IMR-90 (cell line): ENCODE measurements at regions not wholly inside any gene's neighbourhood (a gene's known extent, or its start where the extent isn't known, plus 50 kb on each side); places are given as distances from the start of the nearest gene placed in this dataset.
"Not testable (repeated sequence)": the region's sequence is repeated elsewhere in the genome, so short reads cannot be mapped to it uniquely, and the experiment has no call there.

Experiments used
- ATAC-seq: fragments of 200-7000 bp; cut with Tn5 transposase; 2 replicates; pipeline ENCODE4 v1.9.1; 2020; ENCODE audit warnings: low read depth, mild to moderate bottlenecking, moderate library complexity
- BruUV-seq: library from RNA; stranded (reverse); fragments of 400-500 nt; replicated peaks from 2 replicates; lab custom pipeline; 2021; lab: Mats Ljungman, UMichigan
- CTCF ChIA-PET: fragments of 300-600 bp; formaldehyde crosslinking; extraction: SDS; loops from one replicate; lab custom pipeline; 2021; ENCODE audit warnings: antibody characterized with exemption; lab: Yijun Ruan, JAX
- POLR2A ChIA-PET: fragments of 300-600 bp; sonication (Branson Sonifier 250); formaldehyde crosslinking; loops from one replicate; lab custom pipeline; 2022; ENCODE audit warnings: antibody characterized with exemption; ENCODE audit not compliant: unreplicated experiment; lab: Charles Lee
- DNase-seq: peaks from one replicate; pipeline ENCODE4 v3.0.0; 2013
- H2AFZ ChIP-seq: replicated peaks from 2 replicates; pipeline ENCODE3; 2013; ENCODE audit warnings: low read length, mild to moderate bottlenecking; ENCODE audit not compliant: poor library complexity
- H2AK5ac ChIP-seq: 2 replicates; pipeline ENCODE4 v1.6.1; 2013; ENCODE audit warnings: low read depth, low read length, inconsistent platforms
- H2AK9ac ChIP-seq: replicated peaks from 2 replicates; pipeline ENCODE3; 2013; ENCODE audit warnings: mild to moderate bottlenecking, low read depth, low read length, moderate library complexity; ENCODE audit not compliant: poor library complexity
- H2BK120ac ChIP-seq: 2 replicates; pipeline ENCODE4 v1.6.1; 2013; ENCODE audit warnings: low read depth, low read length, inconsistent platforms
- H2BK15ac ChIP-seq: 3 replicates; pipeline ENCODE4 v1.6.1; 2013; ENCODE audit warnings: low read depth, low read length, inconsistent platforms
- H2BK20ac ChIP-seq: 2 replicates; pipeline ENCODE4 v1.6.1; 2013; ENCODE audit warnings: low read depth, mild to moderate bottlenecking, inconsistent platforms, low read length, moderate library complexity
- H2BK5ac ChIP-seq: 2 replicates; pipeline ENCODE4 v1.6.1; 2013; ENCODE audit warnings: mild to moderate bottlenecking, low read depth, low read length, inconsistent platforms; ENCODE audit not compliant: poor library complexity, severe bottlenecking
- H3K14ac ChIP-seq: replicated peaks from 2 replicates; pipeline ENCODE4 v1.6.1; 2013; ENCODE audit warnings: low read depth, low read length, inconsistent platforms
- H3K18ac ChIP-seq: 2 replicates; pipeline ENCODE4 v1.6.1; 2013; ENCODE audit warnings: low read depth, low read length, control low read depth
- H3K23ac ChIP-seq: 2 replicates; pipeline ENCODE4 v1.6.1; 2013; ENCODE audit warnings: low read depth, low read length, inconsistent platforms
- H3K27ac ChIP-seq: 2 replicates; pipeline ENCODE4 v1.5.1; 2013; ENCODE audit warnings: mild to moderate bottlenecking, control low read depth, low read length; ENCODE audit not compliant: insufficient read depth
- H3K27me3 ChIP-seq: 2 replicates; pipeline ENCODE4 v1.6.1; 2013; ENCODE audit warnings: low read length; ENCODE audit not compliant: control insufficient read depth, insufficient read depth
- H3K36me3 ChIP-seq: 2 replicates; pipeline ENCODE4 v1.6.1; 2013; ENCODE audit warnings: low read length, mixed read lengths; ENCODE audit not compliant: control insufficient read depth, insufficient read depth
- H3K4ac ChIP-seq: 2 replicates; pipeline ENCODE4 v1.6.1; 2013; ENCODE audit warnings: low read depth, low read length, inconsistent platforms
- H3K4me1 ChIP-seq: 2 replicates; pipeline ENCODE4 v1.6.1; 2013; ENCODE audit warnings: low read length, mixed read lengths; ENCODE audit not compliant: control insufficient read depth, insufficient read depth
- H3K4me2 ChIP-seq: 2 replicates; pipeline ENCODE4 v1.6.1; 2013; ENCODE audit warnings: low read depth, mild to moderate bottlenecking, control low read depth, low read length, moderate library complexity
- H3K4me3 ChIP-seq: 2 replicates; pipeline ENCODE4 v1.5.1; 2013; ENCODE audit warnings: low read depth, mild to moderate bottlenecking, control low read depth, low read length, moderate library complexity; ENCODE audit not compliant: insufficient read depth
- H3K56ac ChIP-seq: 2 replicates; pipeline ENCODE4 v1.6.1; 2013; ENCODE audit warnings: low read length, inconsistent platforms; ENCODE audit not compliant: insufficient read depth; ENCODE audit errors: extremely low read depth
- H3K79me1 ChIP-seq, 2 experiments: 2 replicates each; pipeline ENCODE4 v1.6.1; 2013; ENCODE audit warnings: low read length in 2 of 2, inconsistent platforms in 1 of 2, low read depth in 1 of 2
- H3K9ac ChIP-seq: 2 replicates; pipeline ENCODE4 v1.6.1; 2013; ENCODE audit warnings: low read depth, low read length, control low read depth
- H3K9me1 ChIP-seq: 2 replicates; pipeline ENCODE4 v1.6.1; 2013; ENCODE audit warnings: low read length, inconsistent platforms; ENCODE audit not compliant: insufficient read depth
- H3K9me3 ChIP-seq: 2 replicates; pipeline ENCODE4 v1.6.1; 2013; ENCODE audit warnings: low read length; ENCODE audit not compliant: control insufficient read depth, insufficient read depth
- H4K20me1 ChIP-seq: 2 replicates; pipeline ENCODE4 v1.6.1; 2013; ENCODE audit warnings: low read length, inconsistent platforms; ENCODE audit not compliant: insufficient read depth
- H4K5ac ChIP-seq: 2 replicates; pipeline ENCODE4 v1.6.1; 2013; ENCODE audit warnings: mild to moderate bottlenecking, low read depth, low read length, control low read depth
- H4K8ac ChIP-seq, 2 experiments: 2 replicates each; pipeline ENCODE4 v1.6.1; 2013; ENCODE audit warnings: low read depth in 2 of 2, low read length in 2 of 2, control low read depth in 1 of 2, inconsistent platforms in 1 of 2
- H4K91ac ChIP-seq: 2 replicates; pipeline ENCODE4 v1.6.1; 2013; ENCODE audit warnings: low read depth, low read length, inconsistent platforms; ENCODE audit not compliant: insufficient read depth
- BHLHE40 ChIP-seq: fragments of 150-350 bp; IDR thresholded peaks from 2 replicates; pipeline ENCODE4 v1.6.1; 2016; ENCODE audit warnings: mild to moderate bottlenecking, low read depth, low read length
- CHD1 ChIP-seq: IDR thresholded peaks from 2 replicates; pipeline ENCODE4 v1.6.1; 2012; ENCODE audit warnings: low read depth, low read length, improper control_type of control experiment
- FOS ChIP-seq: fragments of 150-350 bp; IDR thresholded peaks from 2 replicates; pipeline ENCODE4 v1.6.1; 2016; ENCODE audit warnings: low read depth, low read length
- MAZ ChIP-seq: IDR thresholded peaks from 2 replicates; pipeline ENCODE4 v1.6.1; 2012; ENCODE audit warnings: low read depth, mild to moderate bottlenecking, low read length, improper control_type of control experiment, moderate library complexity, borderline replicate concordance
- MXI1 ChIP-seq: IDR thresholded peaks from 2 replicates; pipeline ENCODE4 v1.6.1; 2012; ENCODE audit warnings: low read depth, mild to moderate bottlenecking, low read length, moderate library complexity, borderline replicate concordance
- POLR2A ChIP-seq: IDR thresholded peaks from 2 replicates; pipeline ENCODE4 v1.6.1; 2012; ENCODE audit warnings: mild to moderate bottlenecking, low read depth, low read length
- SMC3 ChIP-seq: fragments of 150-350 bp; IDR thresholded peaks from 2 replicates; pipeline ENCODE4 v1.6.1; 2016; ENCODE audit warnings: low read depth, mild to moderate bottlenecking, antibody characterized with exemption, low read length, moderate library complexity
- WGBS, 2 experiments: methylation state at CpG; one replicate each; pipeline versions ENCODE4 v1.1.5 to v1.1.7; 2013; ENCODE audit warnings: missing lambda C conversion rate in 2 of 2; ENCODE audit not compliant: insufficient read length in 1 of 2; ENCODE audit errors: extremely low coverage in 2 of 2; 5-methylcytosine and 5-hydroxymethylcytosine counted together
- dilution Hi-C: fragments of 300-500 bp; cut with HindIII; formaldehyde crosslinking; loops from one replicate; pipeline ENCODE4 v1.14.3; 2018; ENCODE audit warnings: low sequenced_read_pairs; ENCODE audit not compliant: unreplicated experiment
- in situ Hi-C: fragments of 300-500 bp; cut with MboI; formaldehyde crosslinking; loops from 3 replicates; pipeline ENCODE4 v1.14.3; 2019; ENCODE audit warnings: low sequenced_read_pairs, inconsistent platforms, mixed read lengths
- intact Hi-C: fragments of 100-400 bp; cut with micrococcal nuclease; formaldehyde crosslinking; loops from 2 replicates; pipeline ENCODE4 v1.10.0; 2022
- TF ChIP-seq, protein P1 (sequence below): conservative IDR thresholded peaks from 2 replicates; pipeline ENCODE4 v1.5.1; 2012; ENCODE audit warnings: mild to moderate bottlenecking, low read depth, low read length, improper control_type of control experiment

DNA sequence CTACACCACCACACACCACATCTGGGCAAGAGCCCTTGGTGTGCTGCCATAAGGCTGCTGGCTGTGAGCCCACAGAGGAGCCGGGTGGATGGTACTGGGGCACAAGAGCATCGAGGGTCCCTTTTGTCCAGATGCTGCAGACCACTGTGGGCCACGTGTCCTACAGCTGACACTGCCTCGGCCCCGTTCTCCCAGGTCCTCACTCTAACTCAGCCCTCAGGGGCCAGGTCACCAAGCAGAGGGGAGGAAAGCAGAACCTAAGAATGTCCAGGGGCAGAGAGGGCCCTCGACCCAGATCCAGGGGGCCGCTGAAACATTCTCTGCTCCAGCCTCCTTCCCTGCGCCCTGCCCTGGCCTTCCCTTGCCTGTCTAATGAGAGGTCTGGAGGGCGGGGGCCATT lies 91.7 kb upstream of the ASB18 start:
- no peaks in the 10 kb centered on the region for H4K20me1 ChIP-seq
- CTCF ChIA-PET, result no interaction called here
- no peak overlapping the region for H2BK15ac ChIP-seq
- H3K9ac ChIP-seq, result no peak overlapping the region
- no peak overlapping the region for H4K91ac ChIP-seq
- POLR2A ChIA-PET, result no interaction called here
- no peak overlapping the region for H2BK20ac ChIP-seq
- no peak overlapping the region for H3K4ac ChIP-seq
- peak overlapping the region; percentile 32 for H2AFZ ChIP-seq
- H2AK5ac ChIP-seq, result no peak overlapping the region
- no peak overlapping the region for H3K56ac ChIP-seq
- H4K8ac ChIP-seq, result no peak overlapping the region
- no peak overlapping the region for H3K4me2 ChIP-seq
- WGBS, 2 experiments, result no CpG with 5 or more reads among the region's 9 CpGs
- H3K4me1 ChIP-seq, result no peaks in the 10 kb centered on the region
- in situ Hi-C loops, result no loop called here
- TF ChIP-seq BHLHE40 (no peak), MAZ (no peak), FOS (no peak), POLR2A (no peak), CHD1 (no peak), MXI1 (no peak), SMC3 (no peak)
- TF ChIP-seq, protein P1, sequence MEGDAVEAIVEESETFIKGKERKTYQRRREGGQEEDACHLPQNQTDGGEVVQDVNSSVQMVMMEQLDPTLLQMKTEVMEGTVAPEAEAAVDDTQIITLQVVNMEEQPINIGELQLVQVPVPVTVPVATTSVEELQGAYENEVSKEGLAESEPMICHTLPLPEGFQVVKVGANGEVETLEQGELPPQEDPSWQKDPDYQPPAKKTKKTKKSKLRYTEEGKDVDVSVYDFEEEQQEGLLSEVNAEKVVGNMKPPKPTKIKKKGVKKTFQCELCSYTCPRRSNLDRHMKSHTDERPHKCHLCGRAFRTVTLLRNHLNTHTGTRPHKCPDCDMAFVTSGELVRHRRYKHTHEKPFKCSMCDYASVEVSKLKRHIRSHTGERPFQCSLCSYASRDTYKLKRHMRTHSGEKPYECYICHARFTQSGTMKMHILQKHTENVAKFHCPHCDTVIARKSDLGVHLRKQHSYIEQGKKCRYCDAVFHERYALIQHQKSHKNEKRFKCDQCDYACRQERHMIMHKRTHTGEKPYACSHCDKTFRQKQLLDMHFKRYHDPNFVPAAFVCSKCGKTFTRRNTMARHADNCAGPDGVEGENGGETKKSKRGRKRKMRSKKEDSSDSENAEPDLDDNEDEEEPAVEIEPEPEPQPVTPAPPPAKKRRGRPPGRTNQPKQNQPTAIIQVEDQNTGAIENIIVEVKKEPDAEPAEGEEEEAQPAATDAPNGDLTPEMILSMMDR, result no peak
- H3K79me1 ChIP-seq, result no peaks in the 10 kb centered on the region
- no peak overlapping the region for H3K14ac ChIP-seq
- no peak overlapping the region for H3K27ac ChIP-seq
- BruUV-seq, result no TSS peak
- H2BK120ac ChIP-seq, result no peak overlapping the region
- no peak overlapping the region for H2BK5ac ChIP-seq
- no peaks in the 10 kb centered on the region for H3K36me3 ChIP-seq
- no peak for DNase-seq
- H3K4me3 ChIP-seq, result no peak overlapping the region
- H3K23ac ChIP-seq, result no peak overlapping the region
- H3K18ac ChIP-seq, result no peak overlapping the region
- no peak overlapping the region for H2AK9ac ChIP-seq
- dilution Hi-C loops, result no loop called here
- intact Hi-C loops, result no loop called here
- no peak for ATAC-seq
- no peaks in the 10 kb centered on the region; the same call in none of the 2 replicates for H3K27me3 ChIP-seq
- no peak overlapping the region for H4K5ac ChIP-seq
- no peaks in the 10 kb centered on the region for H3K9me3 ChIP-seq
- H3K9me1 ChIP-seq, result no peaks in the 10 kb centered on the region

DNA sequence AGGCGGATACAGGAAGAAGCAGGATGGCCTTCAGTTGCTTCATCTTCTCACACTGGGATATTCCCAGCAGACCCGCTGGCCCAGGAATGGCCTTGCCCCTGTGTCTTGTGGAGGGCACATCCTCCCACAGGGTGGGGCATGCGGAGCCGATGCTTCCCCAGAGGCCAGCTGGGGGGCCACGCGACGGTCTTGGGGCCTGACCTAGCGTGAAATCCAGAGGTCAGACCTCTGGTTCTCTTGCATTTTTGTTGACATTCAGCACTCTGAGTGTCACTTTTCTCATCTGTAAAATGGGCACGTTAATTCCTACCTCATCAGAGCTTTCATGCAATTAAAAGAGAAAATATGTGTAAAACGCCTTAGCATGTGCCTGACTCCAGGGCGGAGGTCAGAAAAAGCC lies 92.1 kb upstream of the ASB18 start:
- intact Hi-C loops, BruUV-seq: not testable (repeated sequence)

More for the DNA sequence above, 92.1 kb upstream of the ASB18 start:
- H3K14ac ChIP-seq, in situ Hi-C loops, H2AFZ ChIP-seq, H3K4me1 ChIP-seq, H3K56ac ChIP-seq, H3K18ac ChIP-seq, H2AK9ac ChIP-seq, DNase-seq, POLR2A ChIA-PET, H3K4me3 ChIP-seq, H4K91ac ChIP-seq, H3K79me1 ChIP-seq, H3K4ac ChIP-seq, H3K27me3 ChIP-seq, CTCF ChIA-PET, H3K4me2 ChIP-seq, ATAC-seq, H3K36me3 ChIP-seq, H4K8ac ChIP-seq, H3K9ac ChIP-seq, H3K9me1 ChIP-seq, H3K23ac ChIP-seq, dilution Hi-C loops, H4K5ac ChIP-seq, H3K9me3 ChIP-seq, H2BK20ac ChIP-seq, H4K20me1 ChIP-seq, H2AK5ac ChIP-seq, H3K27ac ChIP-seq, H2BK120ac ChIP-seq, H2BK5ac ChIP-seq, H2BK15ac ChIP-seq: not testable (repeated sequence)
- no CpG with 5 or more reads among the region's 11 CpGs for WGBS, 2 experiments
